CD14-positive monocyte (primary cell): ENCODE measurements at regions not wholly inside any gene's neighbourhood (a gene's known extent, or its start where the extent isn't known, plus 50 kb on each side); places are given as distances from the start of the nearest gene placed in this dataset.

ENCODE experiments used
- DNase-seq, 3 donors: peaks; one replicate each; pipeline ENCODE4 v3.0.0-alpha.2; 2011 to 2022
- H2AFZ ChIP-seq: 2 replicates; pipeline ENCODE4 v1.6.0; 2012; ENCODE audit warnings: mild to moderate bottlenecking, low read depth, low read length, inconsistent platforms; ENCODE audit not compliant: insufficient read depth, poor library complexity, severe bottlenecking
- H3K27ac ChIP-seq, 2 donors: 1 replicate in 1 of 2; 2 replicates in 1 of 2; pipeline ENCODE4 v1.5.1; 2012 to 2013; ENCODE audit warnings: low read length in 2 of 2, control low read depth in 1 of 2, inconsistent platforms in 1 of 2, low read depth in 1 of 2, mild to moderate bottlenecking in 1 of 2
- H3K27me3 ChIP-seq, 2 donors: one replicate each; pipeline versions ENCODE4 v1.6.0 to v1.6.1; 2011 to 2013; ENCODE audit warnings: low read length in 2 of 2; ENCODE audit not compliant: control insufficient read depth in 2 of 2, insufficient read depth in 2 of 2
- H3K36me3 ChIP-seq, 2 donors: replicated peaks in 1 of 2; 1 replicate in 1 of 2; 2 replicates in 1 of 2; pipeline versions ENCODE4 v1.5.1 to v1.6.1; 2012 to 2013; ENCODE audit warnings: low read length in 2 of 2, control low read depth in 1 of 2, inconsistent platforms in 1 of 2, mild to moderate bottlenecking in 1 of 2; ENCODE audit not compliant: insufficient read depth in 2 of 2, control insufficient read depth in 1 of 2
- H3K4me1 ChIP-seq, 2 donors: 1 replicate in 1 of 2; 2 replicates in 1 of 2; pipeline versions ENCODE4 v1.5.1 to v1.6.1; 2012 to 2013; ENCODE audit warnings: low read length in 2 of 2, control low read depth in 1 of 2, inconsistent platforms in 1 of 2, mild to moderate bottlenecking in 1 of 2, moderate library complexity in 1 of 2; ENCODE audit not compliant: insufficient read depth in 2 of 2, control insufficient read depth in 1 of 2
- H3K4me2 ChIP-seq: replicated peaks from 2 replicates; pipeline ENCODE3; 2012; ENCODE audit warnings: low read length, moderate library complexity, mild to moderate bottlenecking; ENCODE audit not compliant: poor library complexity, severe bottlenecking; ENCODE audit errors: extremely low read depth
- H3K4me3 ChIP-seq, 3 experiments: fragments of 200-600 bp in 1 of 3; sonication (generic) in 1 of 3; replicated peaks in 1 of 3; 1 replicate in 2 of 3; 2 replicates in 1 of 3; pipeline ENCODE4 v1.5.1; 2011 to 2013; ENCODE audit warnings: low read length in 3 of 3, mild to moderate bottlenecking in 3 of 3, control low read depth in 2 of 3, low read depth in 2 of 3, inconsistent platforms in 1 of 3, moderate library complexity in 1 of 3
- H3K79me2 ChIP-seq: 2 replicates; pipeline ENCODE4 v1.6.0; 2012; ENCODE audit warnings: mild to moderate bottlenecking, control low read depth, inconsistent platforms, low read length, moderate library complexity; ENCODE audit not compliant: insufficient read depth
- H3K9ac ChIP-seq: 2 replicates; pipeline ENCODE4 v1.6.0; 2017; ENCODE audit warnings: low read length, mild to moderate bottlenecking; ENCODE audit not compliant: insufficient read depth, poor library complexity, severe bottlenecking
- H3K9me3 ChIP-seq, 2 donors: replicated peaks in 1 of 2; 1 replicate in 1 of 2; 2 replicates in 1 of 2; pipeline versions ENCODE4 v1.5.1 to v1.6.1; 2012 to 2013; ENCODE audit warnings: low read length in 2 of 2, control low read depth in 1 of 2; ENCODE audit not compliant: control insufficient read depth in 1 of 2, insufficient read depth in 1 of 2
- H4K20me1 ChIP-seq: 2 replicates; pipeline ENCODE4 v1.6.0; 2012; ENCODE audit warnings: mild to moderate bottlenecking, low read length, control low read depth, moderate library complexity; ENCODE audit not compliant: insufficient read depth
- H3K27ac Mint-ChIP-seq, 7 donors: one replicate each; pipeline ENCODE4 v1.8.0; 2020; ENCODE audit warnings: mild to moderate bottlenecking in 7 of 7, mixed read lengths in 7 of 7, moderate library complexity in 6 of 7, inconsistent platforms in 2 of 7
- H3K27me3 Mint-ChIP-seq, 3 donors: one replicate each; pipeline ENCODE4 v1.8.0; 2021 to 2022; ENCODE audit warnings: low read depth in 3 of 3, mild to moderate bottlenecking in 3 of 3, mixed read lengths in 3 of 3, moderate library complexity in 3 of 3, inconsistent platforms in 1 of 3
- H3K36me3 Mint-ChIP-seq, 2 donors: one replicate each; pipeline ENCODE4 v1.8.0; 2020; ENCODE audit warnings: mixed read lengths in 2 of 2, inconsistent platforms in 1 of 2, mild to moderate bottlenecking in 1 of 2
- H3K4me1 Mint-ChIP-seq: one replicate; pipeline ENCODE4 v1.8.0; 2020; ENCODE audit warnings: mild to moderate bottlenecking, mixed read lengths
- H3K4me3 Mint-ChIP-seq, 2 donors: one replicate each; pipeline ENCODE4 v1.8.0; 2020; ENCODE audit warnings: mild to moderate bottlenecking in 2 of 2, mixed read lengths in 2 of 2, moderate library complexity in 1 of 2
- H3K9me3 Mint-ChIP-seq, 7 donors: one replicate each; pipeline ENCODE4 v1.8.0; 2020 to 2022; ENCODE audit warnings: mixed read lengths in 7 of 7, mild to moderate bottlenecking in 6 of 7, moderate library complexity in 6 of 7, inconsistent platforms in 2 of 7
- WGBS: methylation state at CpG from one replicate; pipeline ENCODE4 v1.1.5; 2013; ENCODE audit warnings: missing lambda C conversion rate; ENCODE audit not compliant: insufficient coverage; 5-methylcytosine and 5-hydroxymethylcytosine counted together
- intact Hi-C, 2 donors: fragments of 100-400 bp; cut with micrococcal nuclease; formaldehyde crosslinking; loops; one replicate each; pipeline versions ENCODE4 v1.15.0 to v1.15.1; 2023
- TF ChIP-seq, protein P1 (sequence below): fragments of 200-600 bp; IDR thresholded peaks from one replicate; pipeline ENCODE4 v1.8.0; 2022; ENCODE audit warnings: antibody characterized with exemption, mild to moderate bottlenecking

DNA sequence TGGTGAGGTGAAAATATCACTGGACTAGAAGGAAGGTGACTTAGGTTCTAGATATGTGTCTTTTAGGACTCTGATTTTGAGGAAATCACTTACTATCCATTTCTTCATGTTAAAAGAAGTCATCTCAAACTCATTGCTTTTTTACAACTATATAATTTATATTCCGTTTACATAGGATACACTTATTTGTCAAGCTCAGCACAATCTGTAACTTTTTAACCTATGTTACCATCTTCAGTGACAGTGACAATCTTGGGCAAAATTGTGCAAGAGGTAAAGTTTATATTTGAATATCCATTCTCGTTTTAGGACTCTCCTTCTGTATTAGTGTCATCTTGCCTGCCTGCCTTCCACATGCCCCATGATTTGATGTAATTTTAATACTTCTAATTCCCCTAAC is 74.0 kb upstream of the FAM83B start:
- no peak for DNase-seq
- Histone ChIP-seq H3K9me3 (no peaks in the 10 kb centered on the region), H3K36me3 (no peaks in the 10 kb centered on the region), H3K79me2 (no peaks in the 10 kb centered on the region), H2AFZ (no peak overlapping the region), H3K4me2 (no peak overlapping the region), H3K27me3 (no peaks in the 10 kb centered on the region), H3K9ac (no peak overlapping the region), H3K4me3 (no peak overlapping the region), H3K27ac (no peak overlapping the region), H4K20me1 (no peaks in the 10 kb centered on the region), H3K4me1 (no peaks in the 10 kb centered on the region)
- Mint-ChIP-seq H3K4me3 (no peak overlapping the region), H3K9me3 (peaks cover 0 to 4% (median 2%) of the 10 kb centered on the region in 7 donors), H3K27ac (no peak overlapping the region), H3K27me3 (peaks cover 0 to 1% (median 0%) of the 10 kb centered on the region in 3 donors), H3K4me1 (no peaks in the 10 kb centered on the region), H3K36me3 (no peaks in the 10 kb centered on the region)
- intact Hi-C loops = no loop called here
- no CpG with 5 or more reads among the region's 2 CpGs for WGBS
- TF ChIP-seq, protein P1, sequence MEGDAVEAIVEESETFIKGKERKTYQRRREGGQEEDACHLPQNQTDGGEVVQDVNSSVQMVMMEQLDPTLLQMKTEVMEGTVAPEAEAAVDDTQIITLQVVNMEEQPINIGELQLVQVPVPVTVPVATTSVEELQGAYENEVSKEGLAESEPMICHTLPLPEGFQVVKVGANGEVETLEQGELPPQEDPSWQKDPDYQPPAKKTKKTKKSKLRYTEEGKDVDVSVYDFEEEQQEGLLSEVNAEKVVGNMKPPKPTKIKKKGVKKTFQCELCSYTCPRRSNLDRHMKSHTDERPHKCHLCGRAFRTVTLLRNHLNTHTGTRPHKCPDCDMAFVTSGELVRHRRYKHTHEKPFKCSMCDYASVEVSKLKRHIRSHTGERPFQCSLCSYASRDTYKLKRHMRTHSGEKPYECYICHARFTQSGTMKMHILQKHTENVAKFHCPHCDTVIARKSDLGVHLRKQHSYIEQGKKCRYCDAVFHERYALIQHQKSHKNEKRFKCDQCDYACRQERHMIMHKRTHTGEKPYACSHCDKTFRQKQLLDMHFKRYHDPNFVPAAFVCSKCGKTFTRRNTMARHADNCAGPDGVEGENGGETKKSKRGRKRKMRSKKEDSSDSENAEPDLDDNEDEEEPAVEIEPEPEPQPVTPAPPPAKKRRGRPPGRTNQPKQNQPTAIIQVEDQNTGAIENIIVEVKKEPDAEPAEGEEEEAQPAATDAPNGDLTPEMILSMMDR = no peak

DNA sequence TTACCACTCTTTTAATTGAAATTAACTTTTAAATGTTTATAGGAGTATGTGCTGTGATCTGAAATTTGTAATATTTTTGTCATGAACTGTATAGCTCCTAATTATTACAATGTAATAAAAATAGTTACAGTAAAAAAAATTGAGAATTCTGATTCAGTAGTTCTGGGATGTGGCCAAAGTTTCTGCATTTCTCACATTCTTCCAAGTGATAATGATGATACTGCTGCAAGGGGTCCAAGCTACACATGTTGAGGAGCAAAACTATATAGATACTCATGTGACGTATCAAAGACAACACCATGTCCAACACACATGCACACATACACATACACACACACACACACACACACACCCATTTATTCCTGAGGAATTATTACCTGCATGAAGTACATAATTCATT is 71.0 kb upstream of the FAM83B start:
- H3K27ac Mint-ChIP-seq = no peak overlapping the region
- Histone ChIP-seq H3K4me1 (no peaks in the 10 kb centered on the region), H4K20me1 (no peaks in the 10 kb centered on the region), H3K27me3 (no peaks in the 10 kb centered on the region), H3K9me3 (peaks cover 0 to 3% of the 10 kb centered on the region in 2 donors), H3K27ac (no peak overlapping the region), H3K79me2 (no peaks in the 10 kb centered on the region), H3K36me3 (no peaks in the 10 kb centered on the region), H2AFZ (no peak overlapping the region), H3K4me3 (no peak overlapping the region), H3K4me2 (no peak overlapping the region), H3K9ac (no peak overlapping the region)
- no peak for DNase-seq
- no CpG with 5 or more reads among the region's 1 CpG for WGBS
- no peak overlapping the region for H3K4me3 Mint-ChIP-seq
- intact Hi-C loops = no loop called here
- H3K27me3 Mint-ChIP-seq = no peaks in the 10 kb centered on the region
- peaks cover 0 to 5% (median 2%) of the 10 kb centered on the region in 7 donors for H3K9me3 Mint-ChIP-seq
- H3K36me3 Mint-ChIP-seq = no peaks in the 10 kb centered on the region
- TF ChIP-seq, protein P1 = no peak
- H3K4me1 Mint-ChIP-seq = no peaks in the 10 kb centered on the region
